Breast epithelium (tissue), 3 donors: ENCODE measurements at regions not wholly inside any gene's neighbourhood (a gene's known extent, or its start where the extent isn't known, plus 50 kb on each side); places are given as distances from the start of the nearest gene placed in this dataset.

Experiments used
- POLR2A ChIP-seq: fragments of 450-650 bp; IDR thresholded peaks from one replicate; pipeline ENCODE4 v1.6.1; 2016; ENCODE audit warnings: antibody characterized with exemption, mild to moderate bottlenecking, moderate library complexity
- POLR2AphosphoS5 ChIP-seq, 3 donors: sonication (generic); formaldehyde crosslinking; IDR thresholded peaks; one replicate each; pipeline ENCODE4 v1.6.1; 2017; ENCODE audit warnings: antibody characterized with exemption in 3 of 3

DNA sequence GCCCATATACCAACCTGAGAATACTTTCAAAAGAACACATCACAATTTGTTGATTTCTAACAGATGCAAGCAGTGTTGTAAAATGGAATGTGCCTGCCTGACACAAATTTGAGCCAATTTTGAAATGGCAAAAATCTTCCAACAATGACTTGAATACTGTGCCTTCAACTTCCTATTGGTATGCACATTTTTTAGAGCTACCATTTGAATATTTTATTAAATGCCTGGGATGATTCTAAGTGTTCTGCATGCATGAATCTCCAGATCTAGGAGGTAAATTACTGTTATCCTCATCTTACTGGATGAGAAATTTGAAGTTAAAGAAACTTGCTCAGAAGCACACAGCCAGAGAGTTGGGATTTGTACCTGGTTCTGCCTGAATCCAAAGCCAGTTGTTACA lies 282.8 kb upstream of the LRRN1 start:
- TF ChIP-seq POLR2A, result no peak
- TF ChIP-seq POLR2AphosphoS5 (IDR thresholded peaks at IDR 0.05), result no peak
